ENCODE measurements at regions not wholly inside any gene's neighbourhood (a gene's known extent, or its start where the extent isn't known, plus 50 kb on each side); places are given as distances from the start of the nearest gene placed in this dataset.

DNA sequence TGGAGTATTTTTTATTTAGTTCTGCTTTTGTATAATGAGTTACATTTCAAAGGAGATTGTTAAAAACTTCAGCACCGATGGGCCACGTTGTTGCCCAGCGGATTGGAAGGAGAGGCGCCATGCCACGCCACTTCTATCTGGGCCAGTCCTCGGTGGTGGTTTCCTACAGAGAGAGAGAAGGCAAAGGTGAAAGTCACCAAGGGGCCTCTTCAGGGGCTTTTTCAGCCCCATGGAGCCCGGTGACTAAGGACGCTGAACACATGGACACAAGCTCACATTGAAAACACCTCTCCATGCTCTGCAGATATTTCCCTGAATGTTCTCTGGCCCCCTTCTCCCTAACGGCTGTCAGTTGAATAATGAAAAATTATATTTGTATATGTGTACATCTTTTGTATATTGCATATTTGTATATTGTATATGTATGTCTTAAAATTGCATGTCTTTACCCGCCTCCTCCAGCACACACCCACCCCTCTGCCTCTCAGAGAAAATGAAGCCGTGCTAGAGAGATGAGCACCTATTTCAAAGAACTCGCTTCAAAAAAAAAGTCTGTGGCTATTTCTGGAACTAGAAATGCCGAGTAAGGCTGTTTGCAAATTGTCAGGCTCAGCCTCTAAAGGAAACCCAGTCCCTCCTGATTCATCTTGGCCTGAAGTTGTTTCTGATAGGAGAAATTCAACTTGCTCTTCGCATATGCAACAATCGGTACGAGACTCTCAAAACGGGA lies 91.9 kb upstream of the CDH4 start:
- DNase-seq (ENCODE audit: low read depth in 3 of 3): no peak

DNA sequence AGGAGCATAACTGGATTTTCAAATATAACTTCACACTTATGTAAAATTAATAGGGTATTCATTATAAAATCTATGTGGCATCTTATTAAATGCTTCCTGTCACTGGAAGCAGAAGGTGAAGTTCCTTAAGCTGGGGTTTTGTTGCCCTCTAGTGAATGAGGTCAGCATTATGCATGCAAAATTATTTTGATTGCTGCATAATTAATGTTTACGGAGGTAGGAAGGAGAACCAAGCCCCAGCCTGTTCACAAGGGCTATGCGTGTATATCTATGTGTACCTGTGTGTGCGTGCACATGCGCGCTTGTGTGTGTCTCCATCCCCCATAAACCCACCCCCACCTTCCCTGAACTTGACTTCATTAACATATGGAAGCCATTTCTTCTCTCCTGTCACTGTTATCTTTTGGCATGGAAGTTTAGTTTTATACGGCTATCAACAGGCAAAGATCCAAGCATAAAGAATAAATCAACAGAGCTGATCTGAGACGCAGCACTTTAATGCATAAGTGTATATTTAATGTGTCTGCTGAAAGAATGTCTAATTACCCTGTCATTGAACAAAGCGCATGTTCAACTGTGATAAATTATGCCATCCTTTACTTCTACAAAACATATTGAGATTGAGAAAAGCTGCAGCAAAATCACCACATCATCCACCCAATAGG lies 90.2 kb upstream of the CDH4 start:
- DNase-seq (ENCODE audit: low read depth in 3 of 3): no peak

DNA sequence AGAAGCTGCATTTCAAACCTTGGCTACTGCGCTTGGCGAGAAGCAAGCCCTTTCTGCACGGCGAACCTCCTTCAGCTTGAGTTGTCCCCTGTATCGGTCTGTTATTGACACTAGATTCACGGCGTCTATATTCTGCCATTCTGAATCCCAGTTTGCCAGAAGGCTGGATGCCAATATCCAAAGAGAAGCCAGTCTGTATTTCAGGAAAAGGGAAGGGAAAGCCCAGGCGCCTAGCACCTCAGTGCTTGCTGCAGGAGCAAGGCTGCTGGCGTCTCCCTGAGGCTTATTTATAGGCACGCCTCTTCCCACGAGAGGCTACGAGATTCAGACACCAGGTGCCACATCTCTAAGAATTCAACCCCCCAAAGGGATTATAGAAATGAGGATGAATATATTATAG lies 89.6 kb upstream of the CDH4 start:
- no peak for DNase-seq (ENCODE audit: low read depth in 3 of 3)

DNA sequence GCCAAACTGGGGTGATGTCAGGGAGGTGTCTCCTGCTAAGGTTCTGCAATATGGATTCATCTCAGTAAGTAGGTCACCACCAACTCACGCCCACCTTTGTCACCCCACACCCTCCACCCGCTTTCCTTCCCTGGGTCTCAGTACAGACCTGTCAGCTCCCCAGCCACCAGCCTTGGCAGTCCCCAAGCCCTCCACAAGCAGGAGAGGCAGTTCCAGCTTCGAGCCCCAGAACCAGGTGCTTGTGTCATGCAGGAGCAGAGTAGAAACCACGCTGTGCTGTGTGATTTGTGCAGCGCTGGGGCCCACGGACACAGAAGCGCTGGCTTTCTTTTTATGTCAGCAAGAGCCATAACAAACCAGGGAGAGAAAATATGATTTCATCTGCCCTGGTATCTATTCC lies 89.0 kb upstream of the CDH4 start:
- DNase-seq (ENCODE audit: low read depth in 3 of 3): no peak

DNA sequence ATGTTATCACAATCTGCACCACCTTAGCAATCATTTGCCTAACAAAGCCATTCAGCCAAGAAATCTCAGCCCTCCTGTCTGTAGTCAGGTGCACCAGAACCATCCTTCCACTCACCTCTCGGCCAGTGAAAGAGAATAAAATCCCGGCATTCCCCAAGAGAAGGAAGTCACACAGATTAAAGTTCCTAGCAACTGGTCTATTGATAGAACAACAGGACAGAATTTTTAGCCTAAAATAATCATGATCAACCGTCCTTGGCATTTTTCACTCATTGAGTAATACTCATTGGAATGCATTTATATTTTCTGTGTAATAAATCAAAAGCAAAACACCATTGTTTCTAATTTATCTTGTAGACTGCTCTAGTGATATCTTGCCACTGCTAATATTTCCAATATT lies 85.7 kb upstream of the CDH4 start:
- DNase-seq (ENCODE audit: low read depth in 3 of 3): no peak

DNA sequence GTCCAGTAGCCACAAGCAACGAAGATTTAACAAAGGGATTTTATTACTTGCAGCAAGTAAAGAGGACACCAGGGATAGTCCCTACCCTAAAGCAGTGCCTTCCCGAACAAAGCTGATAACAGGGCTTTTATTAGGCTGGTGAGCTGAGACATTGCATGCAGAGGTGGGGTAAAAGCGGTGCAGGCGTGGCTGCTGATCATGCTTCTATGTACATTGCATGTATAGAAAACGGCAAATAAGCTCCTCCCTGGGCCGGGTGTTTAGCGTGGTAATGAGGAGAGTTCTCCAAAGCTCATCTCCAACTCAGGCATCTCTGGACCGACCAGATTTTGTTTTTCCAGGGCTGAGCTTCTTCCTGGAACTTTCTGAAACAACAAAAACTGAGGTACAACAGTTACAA lies 83.5 kb upstream of the CDH4 start:
- DNase-seq (ENCODE audit: low read depth in 3 of 3): no peak

GRCh38 chr20:61169874-61170273 lies 82.2 kb upstream of the CDH4 start:
- DNase-seq (ENCODE audit: low read depth in 3 of 3): no peak

DNA sequence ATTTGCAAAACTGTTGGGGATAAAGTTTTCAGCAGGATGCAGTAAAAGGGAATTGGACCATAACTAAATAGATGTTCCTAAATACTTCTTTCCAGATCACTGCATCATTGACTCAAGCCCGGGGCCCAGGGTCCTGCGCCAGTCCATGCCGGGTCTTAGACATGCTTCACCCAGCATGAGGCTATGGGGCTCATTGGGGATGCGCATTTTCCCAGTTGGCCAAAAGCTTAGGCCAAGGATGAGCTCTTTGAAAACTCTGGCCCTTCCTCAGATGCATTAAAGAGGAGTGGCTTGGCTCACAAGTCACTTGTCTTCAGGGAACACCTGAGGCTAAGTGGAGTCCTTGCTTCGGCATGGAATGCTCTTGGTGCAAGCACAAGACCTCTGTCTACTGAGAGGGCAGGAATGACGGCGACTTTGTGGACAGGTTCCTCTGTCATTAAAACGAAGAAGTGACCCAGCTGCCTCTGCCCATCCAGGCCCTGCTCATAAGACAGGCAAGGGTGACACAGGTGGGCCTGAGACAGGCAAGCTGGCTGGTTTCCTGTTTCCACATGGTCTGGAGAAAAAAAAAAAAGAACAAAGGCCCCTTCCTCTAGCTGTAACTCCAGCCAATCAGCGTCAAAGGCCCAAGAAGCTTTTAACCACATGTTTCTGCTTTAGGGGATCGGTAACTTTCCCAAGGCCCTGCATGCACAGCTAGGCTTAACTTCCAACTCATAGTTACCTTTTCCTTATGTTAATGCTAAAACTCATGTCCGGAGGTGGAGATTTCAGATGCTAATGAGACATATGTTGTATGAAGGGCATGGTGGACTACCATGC lies 81.4 kb upstream of the CDH4 start:
- DNase-seq (ENCODE audit: low read depth in 3 of 3): no peak

GRCh38 chr20:61173267-61173666 lies 78.8 kb upstream of the CDH4 start:
- no peak for DNase-seq (ENCODE audit: low read depth in 3 of 3)

GRCh38 chr20:61173961-61174725 lies 77.9 kb upstream of the CDH4 start:
- DNase-seq (ENCODE audit: low read depth in 3 of 3): no peak

- no peak for DNase-seq (ENCODE audit: low read depth in 3 of 3)
These were observed 75.2 kb upstream of the CDH4 start for GRCh38 chr20:61176874-61177273.

GRCh38 chr20:61178551-61179071 lies 73.5 kb upstream of the CDH4 start:
- no peak for DNase-seq (ENCODE audit: low read depth in 3 of 3)

DNA sequence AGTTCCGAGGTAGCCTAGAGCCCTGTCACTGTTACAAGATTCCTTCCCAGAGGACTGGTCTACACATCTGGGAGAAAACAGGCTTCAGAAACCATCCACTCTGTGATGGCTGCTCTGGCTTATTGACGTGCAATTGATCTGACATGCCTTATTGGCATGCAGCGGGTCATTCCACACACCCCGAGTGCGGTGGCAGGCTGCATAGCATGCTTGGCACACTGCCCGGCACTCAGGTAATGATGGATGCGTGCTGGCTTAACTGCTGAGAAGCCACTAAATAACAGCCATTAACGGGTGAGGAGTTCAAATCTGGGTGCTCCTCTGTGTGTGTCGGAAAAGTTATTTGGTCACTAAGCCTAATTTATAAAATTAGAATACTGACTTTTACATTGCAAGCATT lies 67.9 kb upstream of the CDH4 start:
- DNase-seq (ENCODE audit: low read depth in 3 of 3): no peak

- no peak for DNase-seq (ENCODE audit: low read depth in 3 of 3)
These were observed 66.9 kb upstream of the CDH4 start for GRCh38 chr20:61185181-61185580.

DNA sequence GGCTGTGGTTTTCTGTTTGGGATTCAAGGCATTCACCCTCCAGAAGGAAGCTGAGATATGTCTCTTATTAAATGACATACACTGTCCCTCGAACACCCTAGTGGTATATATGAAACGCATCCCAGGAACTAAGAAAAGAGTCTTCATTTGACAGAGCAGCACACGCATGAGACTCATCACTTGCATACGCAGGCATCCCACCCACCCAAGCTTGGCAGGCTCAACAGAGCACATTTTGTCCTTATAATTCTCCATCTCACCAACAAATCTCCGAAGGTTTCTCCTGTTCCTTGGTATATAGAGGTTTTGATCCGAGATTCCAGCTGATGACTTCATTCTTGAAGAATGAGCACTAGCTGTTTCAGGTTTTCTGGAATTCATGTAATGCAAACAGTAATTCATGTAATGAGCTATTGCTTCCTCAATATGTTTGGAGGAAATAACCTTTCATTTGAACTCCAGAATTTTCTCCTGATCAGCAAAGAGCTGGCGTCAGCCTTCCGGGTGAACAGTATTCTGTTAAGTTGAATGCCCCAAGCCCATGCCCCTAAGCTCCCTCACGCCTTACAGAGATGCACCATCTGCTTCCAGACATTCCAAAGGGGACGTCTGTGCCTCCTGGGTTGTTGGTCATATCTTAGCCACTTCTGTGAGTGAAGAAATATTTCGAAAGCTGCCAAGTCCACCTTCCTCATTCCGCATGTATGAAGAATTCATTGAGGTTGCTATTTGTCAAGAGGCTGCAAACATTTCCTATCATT lies 66.0 kb upstream of the CDH4 start:
- DNase-seq (ENCODE audit: low read depth in 3 of 3): no peak

DNA sequence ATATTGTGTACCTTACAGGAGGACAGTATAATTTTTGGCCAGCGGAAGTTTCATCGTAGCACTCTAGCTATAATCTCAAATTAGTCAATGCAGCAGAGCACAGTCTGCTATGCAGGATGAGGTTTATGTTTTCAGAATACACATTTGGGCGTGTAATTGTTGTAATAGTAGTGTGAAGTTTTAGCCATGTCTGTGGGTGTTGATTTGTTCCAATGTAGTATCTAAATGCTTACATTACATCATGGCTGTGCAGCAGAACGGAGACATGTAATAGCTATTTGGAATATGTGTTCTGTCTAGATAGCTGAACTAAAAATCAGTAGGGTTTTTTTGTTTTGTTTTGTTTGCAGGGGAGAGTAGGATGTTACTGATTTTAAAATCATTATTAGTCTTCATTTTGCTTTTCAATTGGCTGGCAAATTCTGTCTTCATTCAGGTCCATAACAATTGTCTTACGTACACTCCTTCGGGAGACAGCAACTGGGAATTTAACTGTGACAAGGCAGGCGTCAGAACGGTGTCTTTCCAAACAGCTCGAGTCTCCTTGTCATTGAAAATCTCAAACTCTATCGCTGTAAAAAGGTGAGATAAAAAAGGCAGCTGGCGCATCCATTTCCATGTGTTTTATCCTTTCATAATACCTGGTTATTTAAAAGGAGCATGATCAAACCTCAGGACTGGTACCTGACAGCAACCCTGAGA lies 65.1 kb upstream of the CDH4 start:
- no peak for DNase-seq (ENCODE audit: low read depth in 3 of 3)

- DNase-seq (ENCODE audit: low read depth in 3 of 3): no peak
These were observed 62.5 kb upstream of the CDH4 start for GRCh38 chr20:61189534-61189933.

DNA sequence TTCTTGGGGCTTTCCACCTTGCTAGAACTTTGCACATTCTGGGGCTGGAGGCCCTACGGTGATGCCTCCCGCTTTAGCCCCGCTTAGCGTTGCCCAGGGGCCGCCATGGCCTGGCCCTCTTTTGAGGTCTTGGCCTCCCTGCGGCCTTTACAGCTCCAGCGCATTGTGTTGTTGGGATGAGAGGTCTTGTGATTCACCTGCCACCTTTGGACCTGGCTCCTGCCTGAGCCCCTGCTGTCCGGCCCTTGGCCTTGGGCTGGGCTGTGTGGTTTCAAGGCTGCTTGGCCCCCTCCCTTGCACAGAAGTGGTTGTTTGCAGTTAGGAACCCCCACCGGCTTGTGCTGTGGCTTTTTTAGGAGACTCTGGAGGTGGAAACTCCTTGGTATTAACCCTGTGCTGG lies 61.0 kb upstream of the CDH4 start:
- no peak for DNase-seq (ENCODE audit: low read depth in 3 of 3)

- no peak for DNase-seq (ENCODE audit: low read depth in 3 of 3)
These were observed 59.6 kb upstream of the CDH4 start for GRCh38 chr20:61192337-61192950.

- no peak for DNase-seq (ENCODE audit: low read depth in 3 of 3)
These were observed 58.9 kb upstream of the CDH4 start for GRCh38 chr20:61193164-61193563.
